ENCODE measurements at regions not wholly inside any gene's neighbourhood (a gene's known extent, or its start where the extent isn't known, plus 50 kb on each side); places are given as distances from the start of the nearest gene placed in this dataset.
"Not testable (repeated sequence)": the region's sequence is repeated elsewhere in the genome, so short reads cannot be mapped to it uniquely, and the experiment has no call there.

DNA sequence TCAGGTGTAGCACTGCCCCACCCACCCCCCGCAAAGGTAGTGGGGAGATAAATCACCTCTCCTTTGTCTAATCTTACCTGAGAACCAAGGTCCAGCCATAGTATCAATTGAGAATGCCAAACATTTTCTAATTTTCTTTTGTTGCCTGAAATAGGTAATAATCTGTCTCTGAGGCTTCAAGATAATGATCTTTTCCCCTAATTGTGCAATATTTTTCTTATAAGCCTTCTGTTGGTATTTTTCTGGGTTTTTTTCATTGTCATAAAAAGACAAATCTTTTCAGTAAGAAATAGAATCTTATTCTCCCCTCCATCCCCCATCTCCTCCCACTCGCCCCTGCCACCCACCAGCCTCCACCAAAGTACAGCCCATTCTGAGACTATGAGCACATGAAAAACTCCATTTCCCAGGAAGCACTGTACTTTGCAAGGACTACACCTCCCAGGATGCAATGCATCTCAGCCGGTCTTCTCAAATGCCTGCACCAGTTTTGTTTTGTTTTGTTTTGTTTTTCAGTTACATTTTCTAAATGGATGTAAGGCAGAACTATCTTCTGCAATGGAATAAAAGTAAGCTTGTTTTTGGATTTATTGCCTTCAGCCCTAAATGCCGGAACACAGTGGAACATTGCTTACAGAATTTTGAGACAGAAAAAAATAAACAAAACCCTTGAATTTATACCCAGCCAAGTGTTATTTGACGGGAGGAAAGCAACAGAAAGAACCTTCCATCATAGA lies 268.0 kb downstream of the TFAP2A start:
- TF ChIP-seq, protein P1, sequence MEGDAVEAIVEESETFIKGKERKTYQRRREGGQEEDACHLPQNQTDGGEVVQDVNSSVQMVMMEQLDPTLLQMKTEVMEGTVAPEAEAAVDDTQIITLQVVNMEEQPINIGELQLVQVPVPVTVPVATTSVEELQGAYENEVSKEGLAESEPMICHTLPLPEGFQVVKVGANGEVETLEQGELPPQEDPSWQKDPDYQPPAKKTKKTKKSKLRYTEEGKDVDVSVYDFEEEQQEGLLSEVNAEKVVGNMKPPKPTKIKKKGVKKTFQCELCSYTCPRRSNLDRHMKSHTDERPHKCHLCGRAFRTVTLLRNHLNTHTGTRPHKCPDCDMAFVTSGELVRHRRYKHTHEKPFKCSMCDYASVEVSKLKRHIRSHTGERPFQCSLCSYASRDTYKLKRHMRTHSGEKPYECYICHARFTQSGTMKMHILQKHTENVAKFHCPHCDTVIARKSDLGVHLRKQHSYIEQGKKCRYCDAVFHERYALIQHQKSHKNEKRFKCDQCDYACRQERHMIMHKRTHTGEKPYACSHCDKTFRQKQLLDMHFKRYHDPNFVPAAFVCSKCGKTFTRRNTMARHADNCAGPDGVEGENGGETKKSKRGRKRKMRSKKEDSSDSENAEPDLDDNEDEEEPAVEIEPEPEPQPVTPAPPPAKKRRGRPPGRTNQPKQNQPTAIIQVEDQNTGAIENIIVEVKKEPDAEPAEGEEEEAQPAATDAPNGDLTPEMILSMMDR (conservative IDR thresholded peaks at IDR 0.05; ENCODE audit: low read length) = no peak
- DNase-seq (ENCODE audit: low read depth) = peak; percentile 13
- H3K4me3 ChIP-seq (ENCODE audit: low read length) = peak overlapping the region; percentile 25

DNA sequence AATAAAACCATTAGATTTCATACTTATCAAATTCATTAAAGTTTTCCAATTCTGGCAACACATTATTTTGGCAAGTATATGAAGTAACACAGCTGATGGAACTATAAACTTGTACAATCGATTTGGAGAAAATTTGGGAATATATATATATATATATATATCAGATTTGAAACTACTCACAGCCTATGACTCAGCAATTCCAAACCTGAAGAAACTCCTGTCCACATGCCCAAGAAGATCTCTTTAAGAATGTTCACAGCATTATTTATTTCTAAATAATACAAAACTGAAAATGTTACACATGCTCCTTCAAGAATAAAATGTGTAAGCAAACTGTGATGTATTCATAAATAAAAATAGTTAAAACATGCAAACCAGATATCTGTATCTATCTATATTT lies 270.1 kb downstream of the TFAP2A start:
- TF ChIP-seq, protein P1 (conservative IDR thresholded peaks at IDR 0.05; ENCODE audit: low read length) = no peak
- no peak overlapping the region for H3K4me3 ChIP-seq (ENCODE audit: low read length)
- no peak for DNase-seq (ENCODE audit: low read depth)

DNA sequence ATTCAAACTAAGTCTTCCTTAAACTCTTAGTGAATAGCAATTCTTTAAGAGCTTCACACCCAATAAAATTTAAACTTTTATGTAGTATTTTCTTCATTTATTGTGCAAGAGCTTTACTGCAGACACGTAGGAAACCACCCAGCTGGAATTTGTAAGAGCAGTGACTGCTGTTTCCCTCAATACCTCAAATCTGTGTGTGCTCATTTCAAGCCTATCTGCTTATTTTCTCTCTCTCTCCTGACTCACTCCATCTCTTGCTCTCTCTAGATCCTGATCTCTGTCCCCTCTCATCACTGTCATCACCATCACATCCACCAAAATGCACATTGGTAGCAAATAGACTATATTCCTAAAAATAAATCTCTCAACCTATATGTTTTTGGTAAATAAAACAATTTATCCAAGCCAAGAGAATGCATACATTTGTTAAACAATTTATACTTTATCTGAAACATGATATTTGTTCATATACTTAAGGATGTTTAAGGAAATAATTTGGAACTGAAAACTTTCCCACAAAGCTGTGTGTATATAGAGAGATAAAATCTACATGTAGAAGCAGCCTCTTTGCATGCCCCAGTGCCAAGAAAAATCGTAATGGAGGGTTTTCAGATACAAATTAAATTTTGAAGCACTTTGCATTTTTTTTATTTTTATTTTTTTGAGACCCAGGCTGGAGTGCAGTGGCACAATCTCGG lies 273.0 kb downstream of the TFAP2A start:
- H3K4me3 ChIP-seq (ENCODE audit: low read length) = no peak overlapping the region
- TF ChIP-seq, protein P1 (conservative IDR thresholded peaks at IDR 0.05; ENCODE audit: low read length) = no peak
- DNase-seq (ENCODE audit: low read depth) = no peak

DNA sequence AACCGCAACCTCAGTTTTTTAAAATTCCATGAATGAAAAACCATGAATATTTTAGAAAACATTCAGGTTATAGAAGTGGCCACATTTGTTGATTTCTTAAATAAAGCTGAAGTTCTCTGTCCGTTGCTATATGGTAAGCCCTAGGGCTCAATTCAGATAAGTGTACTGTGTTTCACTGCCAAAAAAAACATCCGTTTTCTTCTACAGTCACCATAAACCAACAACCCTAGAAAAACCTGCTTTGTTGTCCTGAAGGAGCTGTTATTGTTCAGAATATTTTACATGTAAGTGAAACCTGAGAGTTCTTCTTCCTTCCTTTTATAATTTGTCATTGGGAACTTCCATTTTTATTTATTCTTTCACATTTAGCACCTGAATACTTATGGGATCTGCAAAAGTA lies 274.1 kb downstream of the TFAP2A start:
- no peak overlapping the region for H3K4me3 ChIP-seq (ENCODE audit: low read length)
- no peak for DNase-seq (ENCODE audit: low read depth)
- TF ChIP-seq, protein P1 (conservative IDR thresholded peaks at IDR 0.05; ENCODE audit: low read length) = no peak

DNA sequence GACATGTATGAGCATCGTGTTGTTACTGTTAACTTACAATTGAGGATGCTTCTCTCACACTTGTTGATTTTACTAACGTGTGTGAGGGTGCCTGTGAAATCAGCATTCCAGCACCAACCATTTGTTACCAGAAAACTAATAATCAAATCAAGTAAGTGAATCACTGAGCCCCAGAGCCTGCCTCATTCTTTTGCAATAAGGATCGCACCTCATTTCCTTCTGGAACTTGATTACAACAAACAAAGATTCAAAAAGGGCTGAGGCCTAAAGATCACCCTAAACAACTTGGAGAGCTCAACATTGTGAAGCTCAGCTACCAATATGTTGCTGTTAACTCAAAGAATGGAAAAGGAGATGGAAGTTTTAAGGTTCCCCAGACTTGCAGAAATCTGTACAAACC lies 274.7 kb downstream of the TFAP2A start:
- no peak for DNase-seq (ENCODE audit: low read depth)
- H3K4me3 ChIP-seq (ENCODE audit: low read length) = no peak overlapping the region

DNA sequence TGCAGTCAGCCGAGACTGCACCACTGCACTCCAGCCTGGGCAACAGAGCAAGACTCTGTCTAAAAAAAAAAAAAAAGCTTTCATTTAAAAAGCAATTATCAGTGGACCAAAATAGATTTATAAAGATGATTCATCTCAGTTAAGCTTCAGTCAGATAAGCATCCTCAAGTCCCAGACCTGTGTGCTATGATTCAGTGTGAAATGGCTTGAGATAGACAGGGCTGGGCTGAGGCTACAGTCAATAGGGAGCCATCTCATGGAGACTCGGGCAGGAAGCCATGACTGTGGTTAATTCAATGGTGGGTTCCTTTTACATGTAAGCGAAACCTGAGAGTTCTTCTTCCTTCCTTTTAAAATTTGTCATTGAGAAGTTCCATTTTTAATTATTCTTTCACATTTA lies 276.0 kb downstream of the TFAP2A start:
- TF ChIP-seq, protein P1 (conservative IDR thresholded peaks at IDR 0.05; ENCODE audit: low read length) = no peak
- no peak overlapping the region for H3K4me3 ChIP-seq (ENCODE audit: low read length)
- no peak for DNase-seq (ENCODE audit: low read depth)

More for the DNA sequence above, 274.7 kb downstream of the TFAP2A start:
- TF ChIP-seq, protein P1 (conservative IDR thresholded peaks at IDR 0.05; ENCODE audit: low read length) = no peak

DNA sequence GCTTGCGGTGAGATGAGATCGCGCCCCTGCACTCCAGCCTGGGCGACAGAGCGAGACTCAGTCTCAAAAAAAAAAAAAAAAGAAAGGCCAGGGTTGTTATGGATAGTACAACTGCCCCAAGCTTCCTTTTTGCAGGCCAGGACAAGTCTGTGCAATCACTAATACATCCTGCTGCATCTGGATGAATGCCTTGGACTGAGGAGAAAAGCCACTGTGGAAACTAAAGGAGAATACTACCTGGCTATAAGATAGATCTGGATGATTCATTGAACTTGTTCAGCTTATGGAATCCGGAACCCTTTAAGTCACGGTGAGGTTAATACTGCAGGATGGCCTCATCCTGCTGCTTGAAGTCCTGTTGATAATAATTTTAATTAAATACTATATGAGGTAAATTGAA lies 278.2 kb downstream of the TFAP2A start:
- H3K4me3 ChIP-seq (ENCODE audit: low read length) = no peak overlapping the region
- TF ChIP-seq, protein P1 (conservative IDR thresholded peaks at IDR 0.05; ENCODE audit: low read length) = no peak
- DNase-seq (ENCODE audit: low read depth) = no peak

DNA sequence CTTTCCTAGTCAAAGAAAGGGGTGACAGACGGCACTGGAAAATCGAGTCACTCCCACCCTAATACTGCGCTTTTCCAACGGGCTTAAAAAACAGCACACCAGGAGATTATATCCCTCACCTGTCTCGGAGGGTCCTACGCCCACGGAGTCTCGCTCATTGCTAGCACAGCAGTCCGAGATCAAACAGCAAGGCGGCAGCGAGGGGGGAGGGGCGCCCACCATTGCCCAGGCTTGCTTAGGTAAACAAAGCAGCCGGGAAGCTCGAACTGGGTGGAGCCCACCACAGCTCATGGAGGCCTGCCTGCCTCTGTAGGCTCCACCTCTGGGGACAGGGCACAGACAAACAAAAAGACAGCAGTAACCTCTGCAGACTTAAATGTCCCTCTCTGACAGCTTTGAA lies 280.7 kb downstream of the TFAP2A start:
- not testable (repeated sequence) for H3K4me3 ChIP-seq (ENCODE audit: low read length); DNase-seq (ENCODE audit: low read depth)

All from AG10803 (cell line).